Gastrocnemius medialis (tissue), 4 donors: ENCODE measurements at regions not wholly inside any gene's neighbourhood (a gene's known extent, or its start where the extent isn't known, plus 50 kb on each side); places are given as distances from the start of the nearest gene placed in this dataset.

Source experiments
- ATAC-seq, 2 donors: fragments of 150-250 bp; one replicate each; pipeline ENCODE4 v1.9.1; 2016
- DNase-seq, 2 donors: peaks; one replicate each; pipeline ENCODE4 v3.0.0-alpha.2; 2019
- H3K27ac ChIP-seq, 4 donors: fragments of 200-600 bp; sonication (generic); 1 replicate in 1 of 4; 2 replicates in 3 of 4; pipeline ENCODE4 v1.5.1; 2016 to 2018; ENCODE audit warnings: mild to moderate bottlenecking in 2 of 4, moderate library complexity in 1 of 4
- H3K27me3 ChIP-seq, 3 donors: fragments of 200-600 bp; sonication (generic) in 2 of 3; 1 replicate in 1 of 3; 2 replicates in 2 of 3; pipeline versions ENCODE4 v1.5.1 to v1.6.0; 2016 to 2019; ENCODE audit warnings: mild to moderate bottlenecking in 1 of 3, moderate library complexity in 1 of 3
- H3K36me3 ChIP-seq, 2 donors: fragments of 200-600 bp; sonication (generic) in 1 of 2; one replicate each; pipeline ENCODE4 v1.5.1; 2017 to 2018
- H3K4me1 ChIP-seq, 2 donors: fragments of 200-600 bp; sonication (generic) in 1 of 2; one replicate each; pipeline ENCODE4 v1.5.1; 2016 to 2017; ENCODE audit warnings: mild to moderate bottlenecking in 2 of 2
- H3K4me3 ChIP-seq, 4 donors: fragments of 200-600 bp; sonication (generic) in 3 of 4; 1 replicate in 1 of 4; 2 replicates in 3 of 4; pipeline ENCODE4 v1.5.1; 2016 to 2019; ENCODE audit warnings: mild to moderate bottlenecking in 2 of 4
- H3K9me3 ChIP-seq, 3 donors: fragments of 200-600 bp; sonication (generic) in 2 of 3; 1 replicate in 1 of 3; 2 replicates in 2 of 3; pipeline ENCODE4 v1.5.1; 2016 to 2019
- POLR2A ChIP-seq, 2 donors: fragments of 450-650 bp; IDR thresholded peaks; one replicate each; pipeline ENCODE4 v1.6.1; 2017; ENCODE audit warnings: antibody characterized with exemption in 2 of 2, mild to moderate bottlenecking in 2 of 2, moderate library complexity in 2 of 2
- in situ Hi-C, 4 donors: fragments of 200-750 bp; cut with MboI; loops; one replicate each; pipeline versions ENCODE4 v1.15.0 to v1.8.0; 2017; ENCODE audit warnings: low sequenced_read_pairs in 4 of 4
- intact Hi-C: fragments of 100-400 bp; cut with DNase I; formaldehyde crosslinking; loops from one replicate; pipeline ENCODE4 v1.15.1; 2023; ENCODE audit warnings: low total_unique reads
- TF ChIP-seq, protein P1 (sequence below), 5 experiments: fragments of 450-650 bp in 3 of 5; fragments of 200-600 bp in 2 of 5; sonication (generic) in 2 of 5; IDR thresholded peaks in 4 of 5; conservative IDR thresholded peaks in 1 of 5; 1 replicate in 4 of 5; 2 replicates in 1 of 5; pipeline ENCODE4 v1.5.1; 2016 to 2019; ENCODE audit warnings: antibody characterized with exemption in 5 of 5, mild to moderate bottlenecking in 3 of 5, moderate library complexity in 3 of 5

DNA sequence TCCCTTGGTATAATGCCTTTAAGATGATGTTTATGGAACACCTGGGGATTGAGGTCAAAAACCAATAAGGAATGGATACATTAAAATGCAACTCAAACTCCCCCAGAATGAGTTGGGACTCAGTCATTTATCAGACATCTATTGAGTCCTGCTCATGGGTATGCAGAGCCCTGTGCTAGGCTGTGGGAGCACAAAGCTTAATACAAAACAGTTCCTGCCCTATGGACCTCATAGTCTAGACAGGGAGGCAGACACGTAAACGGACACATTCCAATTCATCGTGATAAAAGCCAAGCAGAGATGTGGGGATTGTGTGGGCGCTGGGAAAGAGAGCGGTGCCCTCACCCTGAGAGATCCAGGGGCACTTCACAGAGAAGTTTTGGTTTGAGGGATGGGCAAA lies 181.7 kb downstream of the PTEN start:
- TF ChIP-seq, protein P1, sequence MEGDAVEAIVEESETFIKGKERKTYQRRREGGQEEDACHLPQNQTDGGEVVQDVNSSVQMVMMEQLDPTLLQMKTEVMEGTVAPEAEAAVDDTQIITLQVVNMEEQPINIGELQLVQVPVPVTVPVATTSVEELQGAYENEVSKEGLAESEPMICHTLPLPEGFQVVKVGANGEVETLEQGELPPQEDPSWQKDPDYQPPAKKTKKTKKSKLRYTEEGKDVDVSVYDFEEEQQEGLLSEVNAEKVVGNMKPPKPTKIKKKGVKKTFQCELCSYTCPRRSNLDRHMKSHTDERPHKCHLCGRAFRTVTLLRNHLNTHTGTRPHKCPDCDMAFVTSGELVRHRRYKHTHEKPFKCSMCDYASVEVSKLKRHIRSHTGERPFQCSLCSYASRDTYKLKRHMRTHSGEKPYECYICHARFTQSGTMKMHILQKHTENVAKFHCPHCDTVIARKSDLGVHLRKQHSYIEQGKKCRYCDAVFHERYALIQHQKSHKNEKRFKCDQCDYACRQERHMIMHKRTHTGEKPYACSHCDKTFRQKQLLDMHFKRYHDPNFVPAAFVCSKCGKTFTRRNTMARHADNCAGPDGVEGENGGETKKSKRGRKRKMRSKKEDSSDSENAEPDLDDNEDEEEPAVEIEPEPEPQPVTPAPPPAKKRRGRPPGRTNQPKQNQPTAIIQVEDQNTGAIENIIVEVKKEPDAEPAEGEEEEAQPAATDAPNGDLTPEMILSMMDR (IDR thresholded peaks at IDR 0.05 in 4 of 5, conservative IDR thresholded peaks at IDR 0.05 in 1 of 5) = no peak
- TF ChIP-seq POLR2A (IDR thresholded peaks at IDR 0.05) = no peak
- H3K9me3 ChIP-seq = no peaks in the 10 kb centered on the region
- H3K36me3 ChIP-seq = no peaks in the 10 kb centered on the region
- peak overlapping the region; percentile 25 to 56 (median 40) for H3K27ac ChIP-seq
- no peak for ATAC-seq
- no peak overlapping the region for H3K4me3 ChIP-seq
- intact Hi-C loops = loop anchor here (5.0 kb wide), 1 partner anchor 47 kb away; no protein-coding TSS in a partner anchor
- H3K27me3 ChIP-seq = no peaks in the 10 kb centered on the region
- DNase-seq = no peak
- peaks cover 19 to 25% of the 10 kb centered on the region in 2 donors for H3K4me1 ChIP-seq
- in situ Hi-C loops = no loop called here

DNA sequence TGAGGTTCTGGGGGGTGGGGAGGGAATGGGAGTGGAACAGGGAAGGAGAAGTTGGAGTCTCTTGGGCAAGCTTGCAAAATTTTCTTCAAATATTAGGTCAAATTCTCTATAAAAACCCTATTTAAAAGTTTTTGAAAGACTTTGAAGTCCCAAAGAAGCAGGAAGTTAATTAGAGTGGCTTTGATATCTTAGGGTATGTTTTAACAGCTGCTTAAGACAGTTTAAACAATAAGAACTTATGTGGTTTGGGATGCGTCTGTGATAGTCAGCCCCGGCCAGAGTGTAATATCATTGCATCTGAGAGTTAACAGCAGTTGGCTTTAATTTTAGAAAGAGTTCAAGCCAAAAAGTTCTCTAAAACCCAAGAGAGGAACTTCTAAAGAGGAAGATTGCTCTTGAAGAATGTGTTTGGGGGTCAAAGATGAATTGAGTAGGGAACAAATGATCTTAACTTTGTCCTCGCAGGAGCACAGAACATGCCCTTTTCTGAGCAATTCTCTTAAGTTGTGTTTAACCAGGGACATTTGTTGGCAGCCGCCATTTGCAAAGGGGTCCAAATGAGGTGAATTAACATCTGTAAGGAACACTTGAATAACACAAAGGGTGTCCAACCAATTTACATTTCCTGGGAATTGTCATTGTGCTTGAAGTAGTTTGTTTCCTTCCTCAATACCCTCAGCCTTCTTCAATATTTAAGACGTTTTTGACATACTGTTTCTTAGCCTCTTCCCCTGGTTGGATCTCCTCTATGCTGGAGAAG lies 182.4 kb downstream of the PTEN start:
- H3K27ac ChIP-seq = peak overlapping the region; percentile 33 to 56 (median 48)
- H3K27me3 ChIP-seq = no peaks in the 10 kb centered on the region
- ATAC-seq = no peak
- DNase-seq = no peak
- TF ChIP-seq, protein P1 (IDR thresholded peaks at IDR 0.05 in 4 of 5, conservative IDR thresholded peaks at IDR 0.05 in 1 of 5) = no peak
- TF ChIP-seq POLR2A (IDR thresholded peaks at IDR 0.05) = no peak
- intact Hi-C loops (loop anchor here (5.0 kb wide), 1 partner anchor 46 kb away; no protein-coding TSS in a partner anchor), in situ Hi-C loops (no loop called here)
- H3K4me1 ChIP-seq = peaks cover 19 to 25% of the 10 kb centered on the region in 2 donors
- H3K4me3 ChIP-seq = no peak overlapping the region
- H3K36me3 ChIP-seq = no peaks in the 10 kb centered on the region
- no peaks in the 10 kb centered on the region for H3K9me3 ChIP-seq

DNA sequence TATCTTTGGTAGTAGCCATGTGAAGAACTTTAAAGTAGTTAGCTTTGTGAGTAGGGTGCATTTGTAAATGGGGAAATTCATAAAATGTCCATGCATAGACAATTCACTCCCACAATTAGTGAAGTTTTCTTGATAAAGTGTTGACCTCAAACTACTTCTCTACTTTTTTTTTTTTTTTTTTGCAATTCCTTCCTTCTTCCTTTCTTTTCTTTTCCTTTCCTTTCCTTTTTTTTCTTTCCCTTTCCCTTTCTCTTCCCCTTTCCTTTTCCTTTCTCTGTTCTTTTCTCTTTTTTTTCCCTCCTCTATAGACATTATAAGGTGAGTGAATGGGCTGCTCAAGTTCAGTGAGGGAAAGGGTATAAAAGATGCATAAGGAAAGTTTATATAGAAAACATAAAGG lies 184.2 kb downstream of the PTEN start:
- Histone ChIP-seq H3K27me3 (no peaks in the 10 kb centered on the region), H3K9me3 (no peaks in the 10 kb centered on the region), H3K36me3 (no peaks in the 10 kb centered on the region), H3K27ac (no peak overlapping the region), H3K4me1 (peaks cover 8 to 12% of the 10 kb centered on the region in 2 donors), H3K4me3 (no peak overlapping the region)
- intact Hi-C loops = loop anchor here (5.0 kb wide), 1 partner anchor 45 kb away; no protein-coding TSS in a partner anchor
- TF ChIP-seq, protein P1 (IDR thresholded peaks at IDR 0.05 in 4 of 5, conservative IDR thresholded peaks at IDR 0.05 in 1 of 5) = no peak
- TF ChIP-seq POLR2A (IDR thresholded peaks at IDR 0.05) = no peak
- in situ Hi-C loops = no loop called here
- no peak for ATAC-seq
- DNase-seq = no peak

DNA sequence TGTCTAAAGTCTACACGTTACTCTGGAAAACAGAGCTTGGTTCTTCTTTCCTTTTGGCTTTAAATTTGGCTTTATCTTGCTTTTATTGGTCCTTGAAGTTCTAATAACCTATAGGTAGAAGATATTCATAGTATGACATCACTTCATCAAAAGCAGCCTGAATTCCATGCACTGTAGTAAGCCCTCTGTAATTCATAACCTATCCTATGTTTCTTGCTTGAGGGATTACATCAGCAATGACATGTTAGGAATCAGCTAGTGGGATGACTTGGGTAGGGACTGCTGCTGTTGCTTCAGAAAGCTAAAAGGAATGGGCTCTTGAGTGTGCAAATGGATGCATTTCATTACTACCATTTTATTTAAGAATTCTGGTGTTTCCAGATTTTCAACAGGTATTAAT lies 184.9 kb downstream of the PTEN start:
- ATAC-seq (no peak), DNase-seq (no peak)
- Histone ChIP-seq H3K27ac (no peak overlapping the region), H3K36me3 (no peaks in the 10 kb centered on the region), H3K4me3 (no peak overlapping the region), H3K4me1 (peaks cover 3 to 7% of the 10 kb centered on the region in 2 donors), H3K9me3 (no peaks in the 10 kb centered on the region), H3K27me3 (no peaks in the 10 kb centered on the region)
- TF ChIP-seq, protein P1 (IDR thresholded peaks at IDR 0.05 in 4 of 5, conservative IDR thresholded peaks at IDR 0.05 in 1 of 5) = no peak
- no peak for TF ChIP-seq POLR2A (IDR thresholded peaks at IDR 0.05)
- intact Hi-C loops (loop anchor here (5.0 kb wide), 1 partner anchor 44 kb away; no protein-coding TSS in a partner anchor), in situ Hi-C loops (no loop called here)
